Neural progenitor cell (in vitro differentiated cells): ENCODE measurements at regions not wholly inside any gene's neighbourhood (a gene's known extent, or its start where the extent isn't known, plus 50 kb on each side); places are given as distances from the start of the nearest gene placed in this dataset.

Experiments used
- DNase-seq: peaks from one replicate; pipeline ENCODE4 v3.0.0-alpha.2; 2016; ENCODE audit warnings: low spot score
- H2AFZ ChIP-seq: fragments of 200-600 bp; sonication (generic); replicated peaks from 2 replicates; pipeline ENCODE4 v1.6.1; 2016; ENCODE audit warnings: antibody characterized with exemption
- H3F3A ChIP-seq: fragments of 200-600 bp; sonication (generic); 2 replicates; pipeline ENCODE4 v1.6.1; 2016; ENCODE audit warnings: antibody characterized with exemption, low read depth
- H3K27ac ChIP-seq: fragments of 200-600 bp; sonication (generic); 2 replicates; pipeline ENCODE4 v1.5.1; 2016; ENCODE audit warnings: mild to moderate bottlenecking
- H3K27me3 ChIP-seq: fragments of 200-600 bp; sonication (generic); 2 replicates; pipeline ENCODE4 v1.6.1; 2016; ENCODE audit warnings: mild to moderate bottlenecking, moderate library complexity
- H3K36me3 ChIP-seq: fragments of 200-600 bp; sonication (generic); 2 replicates; pipeline ENCODE4 v1.5.1; 2016
- H3K4me1 ChIP-seq: fragments of 200-600 bp; sonication (generic); 2 replicates; pipeline ENCODE4 v1.6.1; 2016; ENCODE audit warnings: mixed run types
- H3K4me2 ChIP-seq: fragments of 200-600 bp; sonication (generic); 2 replicates; pipeline ENCODE4 v1.6.1; 2016
- H3K4me3 ChIP-seq: fragments of 200-600 bp; sonication (generic); 2 replicates; pipeline ENCODE4 v1.5.1; 2016
- H3K79me2 ChIP-seq: fragments of 200-600 bp; sonication (generic); 2 replicates; pipeline ENCODE4 v1.6.1; 2016; ENCODE audit warnings: low read depth
- H3K9ac ChIP-seq: fragments of 200-600 bp; sonication (generic); 2 replicates; pipeline ENCODE4 v1.6.1; 2016
- H3K9me3 ChIP-seq: fragments of 200-600 bp; sonication (generic); 2 replicates; pipeline ENCODE4 v1.5.1; 2016; ENCODE audit warnings: low read depth
- H4K20me1 ChIP-seq: fragments of 200-600 bp; sonication (generic); 2 replicates; pipeline ENCODE4 v1.6.1; 2016; ENCODE audit warnings: low read depth
- H3K27ac Mint-ChIP-seq: 3 replicates; pipeline ENCODE4 v1.8.0; 2021; ENCODE audit warnings: mixed read lengths
- H3K27me3 Mint-ChIP-seq: 2 replicates; pipeline ENCODE4 v1.8.0; 2022; ENCODE audit warnings: low read depth, mild to moderate bottlenecking, inconsistent platforms, moderate library complexity, mixed read lengths; ENCODE audit not compliant: insufficient read depth
- H3K36me3 Mint-ChIP-seq: 3 replicates; pipeline ENCODE4 v1.8.0; 2021; ENCODE audit warnings: mixed read lengths
- H3K4me1 Mint-ChIP-seq: 3 replicates; pipeline ENCODE4 v1.8.0; 2021; ENCODE audit warnings: mixed read lengths
- H3K4me3 Mint-ChIP-seq: 3 replicates; pipeline ENCODE4 v1.8.0; 2021; ENCODE audit warnings: mild to moderate bottlenecking, moderate library complexity, mixed read lengths
- H3K9me3 Mint-ChIP-seq: 3 replicates; pipeline ENCODE4 v1.8.0; 2020; ENCODE audit warnings: mixed read lengths
- CTCF ChIP-seq: fragments of 200-600 bp; sonication (generic); IDR thresholded peaks from 2 replicates; pipeline ENCODE4 v1.5.1; 2017; ENCODE audit warnings: antibody characterized with exemption, mild to moderate bottlenecking
- EZH2 ChIP-seq: fragments of 200-600 bp; sonication (generic); IDR thresholded peaks from 2 replicates; pipeline ENCODE4 v1.6.1; 2017; ENCODE audit warnings: antibody characterized with exemption, mild to moderate bottlenecking, moderate library complexity
- EZH2phosphoT487 ChIP-seq: fragments of 200-600 bp; sonication (generic); IDR thresholded peaks from 2 replicates; pipeline ENCODE4 v1.6.1; 2017; ENCODE audit warnings: antibody characterized with exemption

GRCh38 chr6:11425431-11425871 is 112.1 kb upstream of the TMEM170B start:
- peak; percentile 66 for DNase-seq

GRCh38 chr6:11424395-11425034 is 113.0 kb upstream of the TMEM170B start:
- Histone ChIP-seq H3K27me3 (no peaks in the 10 kb centered on the region), H3K4me2 (no peak overlapping the region), H3K36me3 (no peaks in the 10 kb centered on the region), H4K20me1 (no peaks in the 10 kb centered on the region), H2AFZ (no peak overlapping the region), H3K27ac (no peak overlapping the region), H3F3A (no peaks in the 10 kb centered on the region), H3K79me2 (no peaks in the 10 kb centered on the region), H3K9me3 (no peaks in the 10 kb centered on the region), H3K9ac (no peak overlapping the region), H3K4me3 (no peak overlapping the region), H3K4me1 (peaks cover 24% of the 10 kb centered on the region)
- Mint-ChIP-seq H3K27ac (peak overlapping the region; percentile 35), H3K27me3 (peaks cover 11% of the 10 kb centered on the region), H3K4me1 (peaks cover 30% of the 10 kb centered on the region), H3K4me3 (no peak overlapping the region), H3K9me3 (no peaks in the 10 kb centered on the region), H3K36me3 (no peaks in the 10 kb centered on the region)
- no peak for DNase-seq
- TF ChIP-seq CTCF = no peak
- TF ChIP-seq EZH2 = no peak
- TF ChIP-seq EZH2phosphoT487 = no peak

More at GRCh38 chr6:11425431-11425871, 112.1 kb upstream of the TMEM170B start:
- TF ChIP-seq EZH2phosphoT487 (no peak), CTCF (no peak), EZH2 (no peak)
- no peak overlapping the region for H3K4me3 Mint-ChIP-seq
- Histone ChIP-seq H3K79me2 (no peaks in the 10 kb centered on the region), H3K9me3 (no peaks in the 10 kb centered on the region), H3F3A (no peaks in the 10 kb centered on the region), H3K27ac (no peak overlapping the region), H3K27me3 (no peaks in the 10 kb centered on the region), H3K36me3 (no peaks in the 10 kb centered on the region), H4K20me1 (no peaks in the 10 kb centered on the region), H3K9ac (no peak overlapping the region), H3K4me3 (no peak overlapping the region), H2AFZ (peak overlapping the region; percentile 75), H3K4me2 (peak overlapping the region; percentile 18), H3K4me1 (peaks cover 28% of the 10 kb centered on the region)
- peaks cover 37% of the 10 kb centered on the region for H3K4me1 Mint-ChIP-seq
- no peaks in the 10 kb centered on the region for H3K36me3 Mint-ChIP-seq
- H3K27ac Mint-ChIP-seq = no peak overlapping the region
- H3K9me3 Mint-ChIP-seq = no peaks in the 10 kb centered on the region
- H3K27me3 Mint-ChIP-seq = peaks cover 13% of the 10 kb centered on the region

GRCh38 chr6:11423667-11424066 is 113.9 kb upstream of the TMEM170B start:
- Histone ChIP-seq H3K4me3 (no peak overlapping the region), H3K4me2 (no peak overlapping the region), H3K27me3 (no peaks in the 10 kb centered on the region), H3K9me3 (no peaks in the 10 kb centered on the region), H3K9ac (no peak overlapping the region), H3K36me3 (no peaks in the 10 kb centered on the region), H3K27ac (no peak overlapping the region), H3F3A (no peaks in the 10 kb centered on the region), H3K79me2 (no peaks in the 10 kb centered on the region), H2AFZ (no peak overlapping the region), H3K4me1 (peaks cover 22% of the 10 kb centered on the region), H4K20me1 (no peaks in the 10 kb centered on the region)
- peaks cover 10% of the 10 kb centered on the region for H3K27me3 Mint-ChIP-seq
- peaks cover 23% of the 10 kb centered on the region for H3K4me1 Mint-ChIP-seq
- H3K9me3 Mint-ChIP-seq = no peaks in the 10 kb centered on the region
- no peak overlapping the region for H3K4me3 Mint-ChIP-seq
- TF ChIP-seq EZH2phosphoT487 (no peak), EZH2 (no peak), CTCF (no peak)
- no peak overlapping the region for H3K27ac Mint-ChIP-seq
- DNase-seq = no peak
- H3K36me3 Mint-ChIP-seq = no peaks in the 10 kb centered on the region
